Kidney (tissue), 13 donors: ENCODE measurements at regions not wholly inside any gene's neighbourhood (a gene's known extent, or its start where the extent isn't known, plus 50 kb on each side); places are given as distances from the start of the nearest gene placed in this dataset.
A peak's percentile ranks its signal among the peaks of the same experiment; 100 is the strongest.

ENCODE experiments used
- DNase-seq, 5 donors: peaks; one replicate each; pipeline ENCODE4 v3.0.0-alpha.2; 2013 to 2020
- FAIRE-seq: peaks from 2 replicates; lab custom pipeline; 2012; peaks lifted over from hg19 to GRCh38; lab: Jason Lieb, UNC
- H3K27ac ChIP-seq, 2 donors: one replicate each; pipeline ENCODE4 v1.7.0; 2013; ENCODE audit warnings: low read depth in 2 of 2, low read length in 2 of 2, inconsistent platforms in 1 of 2
- H3K27me3 ChIP-seq: one replicate; pipeline ENCODE4 v1.7.1; 2013; ENCODE audit warnings: low read length, inconsistent platforms; ENCODE audit not compliant: control insufficient read depth, insufficient read depth
- H3K36me3 ChIP-seq, 3 donors: one replicate each; pipeline versions ENCODE4 v1.7.0 to v1.7.1; 2013; ENCODE audit warnings: low read length in 3 of 3, control low read depth in 1 of 3, inconsistent platforms in 1 of 3; ENCODE audit not compliant: insufficient read depth in 3 of 3, control insufficient read depth in 2 of 3
- H3K4me1 ChIP-seq, 3 donors: one replicate each; pipeline versions ENCODE4 v1.7.0 to v1.7.1; 2013; ENCODE audit warnings: low read length in 3 of 3, inconsistent platforms in 1 of 3, low read depth in 1 of 3; ENCODE audit not compliant: control insufficient read depth in 2 of 3, insufficient read depth in 2 of 3
- H3K4me3 ChIP-seq, 3 donors: one replicate each; pipeline versions ENCODE4 v1.7.0 to v1.8.1; 2013; ENCODE audit warnings: low read length in 3 of 3, control low read depth in 1 of 3, inconsistent platforms in 1 of 3
- H3K9ac ChIP-seq, 3 donors: one replicate each; pipeline versions ENCODE4 v1.7.0 to v1.7.1; 2013; ENCODE audit warnings: low read length in 3 of 3, control low read depth in 1 of 3, inconsistent platforms in 1 of 3
- H3K9me3 ChIP-seq, 3 donors: one replicate each; pipeline versions ENCODE4 v1.7.0 to v1.7.1; 2013; ENCODE audit warnings: low read length in 3 of 3, control low read depth in 1 of 3, inconsistent platforms in 1 of 3; ENCODE audit not compliant: control insufficient read depth in 2 of 3, insufficient read depth in 1 of 3
- CTCF ChIP-seq: IDR thresholded peaks from 3 replicates; pipeline ENCODE4 v1.5.1; 2012; ENCODE audit warnings: mild to moderate bottlenecking, moderate library complexity, borderline replicate concordance; ENCODE audit not compliant: insufficient read depth; ENCODE audit errors: extremely low read depth
- intact Hi-C: fragments of 100-400 bp; cut with DNase I; formaldehyde crosslinking; loops from one replicate; pipeline ENCODE4 v1.11.1; 2022
- donor health status: control.
- donor health status: control.
- donor health status: control.
- donor health status: control.
- donor health status: control.
- donor health status: DM: yes; HTN: yes; CAD: no.
- donor health status: Normal renal cell carcinoma (clear cell type).

DNA sequence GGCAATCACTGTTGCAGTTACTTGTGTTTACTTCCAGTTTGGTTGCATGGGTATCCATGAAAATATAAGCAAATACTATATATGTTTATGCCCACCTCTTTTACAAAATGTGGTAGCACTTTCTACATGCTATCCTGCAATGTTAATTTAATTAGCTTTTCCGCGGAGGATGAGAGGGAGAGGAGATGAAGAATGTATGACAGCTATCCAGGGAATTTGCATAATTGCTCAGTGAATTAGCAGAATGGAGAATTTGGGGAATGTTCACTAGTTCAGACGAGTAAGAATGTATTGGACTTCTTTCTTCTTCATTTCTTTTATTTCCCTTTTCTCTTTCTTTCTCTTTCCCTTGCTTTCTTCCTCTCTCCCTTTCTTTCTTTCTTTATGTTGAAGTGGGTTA, 140.7 kb upstream of the SLC28A3 start:
- intact Hi-C loops, result no loop called here
- TF ChIP-seq CTCF, result no peak
- DNase-seq (no peak), FAIRE-seq (no peak)
- Histone ChIP-seq H3K9ac (no peak overlapping the region), H3K27ac (no peak overlapping the region), H3K36me3 (no peaks in the 10 kb centered on the region), H3K4me3 (peak overlapping the region in 2 of 3 donors; percentile 14 to 15), H3K4me1 (peaks cover 0 to 5% (median 0%) of the 10 kb centered on the region in 3 donors), H3K27me3 (no peaks in the 10 kb centered on the region), H3K9me3 (no peaks in the 10 kb centered on the region)

- no peak for FAIRE-seq
- TF ChIP-seq CTCF, result no peak
- Histone ChIP-seq H3K9ac (no peak overlapping the region), H3K36me3 (no peaks in the 10 kb centered on the region), H3K4me3 (peak overlapping the region in 2 of 3 donors; percentile 14 to 15), H3K9me3 (no peaks in the 10 kb centered on the region), H3K4me1 (peaks cover 0 to 5% (median 0%) of the 10 kb centered on the region in 3 donors), H3K27ac (no peak overlapping the region), H3K27me3 (no peaks in the 10 kb centered on the region)
- DNase-seq, result no peak
- intact Hi-C loops, result no loop called here
Observed at GRCh38 chr9:84481636-84482218, 141.2 kb upstream of the SLC28A3 start.

DNA sequence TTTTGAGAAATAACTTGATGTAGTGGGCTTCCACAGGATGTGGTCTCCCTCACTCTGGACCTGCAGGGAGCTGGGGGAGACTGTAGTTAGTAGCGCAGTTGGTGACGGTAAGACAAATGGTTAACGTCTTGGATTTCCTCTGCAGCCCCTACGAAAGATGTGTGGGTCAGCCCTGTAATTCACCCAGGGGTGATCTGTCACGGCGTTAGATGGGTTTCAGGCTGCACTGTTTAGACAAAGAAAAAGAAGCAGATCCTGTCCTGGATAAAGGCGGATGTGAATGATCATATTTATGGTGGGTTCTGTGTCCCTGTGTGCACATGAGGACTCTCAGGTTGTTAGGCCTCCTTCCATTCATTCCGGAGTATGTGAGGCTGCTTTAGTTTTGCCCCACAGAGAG, 142.0 kb upstream of the SLC28A3 start:
- H3K9ac ChIP-seq, result no peak overlapping the region
- no peaks in the 10 kb centered on the region for H3K27me3 ChIP-seq
- FAIRE-seq (no peak), DNase-seq (peak in 4 of 5 donors; percentile 58 to 79 (median 70))
- H3K4me3 ChIP-seq, result no peak overlapping the region
- H3K36me3 ChIP-seq, result no peaks in the 10 kb centered on the region
- peak overlapping the region in 1 of 2 donors; percentile 25 for H3K27ac ChIP-seq
- intact Hi-C loops, result no loop called here
- peaks cover 0 to 5% (median 0%) of the 10 kb centered on the region in 3 donors for H3K4me1 ChIP-seq
- no peak for TF ChIP-seq CTCF
- H3K9me3 ChIP-seq, result no peaks in the 10 kb centered on the region

DNA sequence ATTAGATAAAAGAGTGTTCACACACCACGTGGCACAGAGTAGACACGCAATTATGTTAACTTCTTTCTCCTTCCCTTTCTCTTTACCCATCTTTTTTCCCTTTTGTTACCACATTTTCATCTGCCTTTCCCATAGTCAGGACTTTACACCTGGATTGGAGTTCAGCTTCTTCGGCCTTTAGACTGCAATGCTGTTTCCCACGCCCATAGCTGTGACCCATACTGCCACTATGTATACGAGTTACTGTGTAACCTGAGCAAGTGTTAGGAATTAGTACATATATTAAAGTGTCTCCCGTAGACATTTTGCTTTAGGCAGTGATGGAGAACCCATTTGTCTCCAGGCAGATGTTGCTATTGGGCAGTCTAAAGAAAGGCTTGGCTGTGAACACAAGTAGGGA, 143.6 kb upstream of the SLC28A3 start:
- no peak for FAIRE-seq
- no peak for TF ChIP-seq CTCF
- DNase-seq, result peak in 2 of 5 donors; percentile 14 to 53
- Histone ChIP-seq H3K4me3 (no peak overlapping the region), H3K9ac (no peak overlapping the region), H3K4me1 (peaks cover 0 to 5% (median 0%) of the 10 kb centered on the region in 3 donors), H3K36me3 (no peaks in the 10 kb centered on the region), H3K27me3 (no peaks in the 10 kb centered on the region), H3K9me3 (no peaks in the 10 kb centered on the region), H3K27ac (no peak overlapping the region)
- intact Hi-C loops, result no loop called here
